H1 (cell line): ENCODE measurements at regions not wholly inside any gene's neighbourhood (a gene's known extent, or its start where the extent isn't known, plus 50 kb on each side); places are given as distances from the start of the nearest gene placed in this dataset.

Experiments used
- CTCF ChIA-PET: fragments of 300-600 bp; sonication (Branson Sonifier 250); formaldehyde crosslinking; loops from one replicate; lab custom pipeline; 2021; ENCODE audit not compliant: partially characterized antibody; lab: Charles Lee
- POLR2A ChIA-PET: fragments of 300-600 bp; sonication (Branson Sonifier 250); formaldehyde crosslinking; loops from one replicate; lab custom pipeline; 2021; ENCODE audit warnings: inconsistent platforms; ENCODE audit not compliant: partially characterized antibody; lab: Charles Lee
- DNase-seq, 2 experiments: peaks; one replicate each; pipeline versions ENCODE4 v3.0.0 to v3.0.0-alpha.2; 2010 to 2022; ENCODE audit warnings: low spot score in 2 of 2, low read depth in 1 of 2, mixed read lengths in 1 of 2
- FAIRE-seq: peaks from 2 replicates; lab custom pipeline; 2011; peaks lifted over from hg19 to GRCh38; lab: Jason Lieb, UNC
- H2AFZ ChIP-seq: 2 replicates; pipeline ENCODE4 v1.8.1; 2012; ENCODE audit warnings: low read length, inconsistent platforms
- H2AK5ac ChIP-seq: 2 replicates; pipeline ENCODE4 v1.6.1; 2013; ENCODE audit warnings: low read depth, low read length
- H2BK120ac ChIP-seq: replicated peaks from 2 replicates; pipeline ENCODE3; 2013; ENCODE audit warnings: low read depth, low read length, inconsistent platforms
- H2BK12ac ChIP-seq: 2 replicates; pipeline ENCODE4 v1.6.1; 2013; ENCODE audit warnings: low read depth, low read length
- H2BK15ac ChIP-seq: 2 replicates; pipeline ENCODE4 v1.6.1; 2013; ENCODE audit warnings: low read length
- H2BK20ac ChIP-seq: 2 replicates; pipeline ENCODE4 v1.6.1; 2013; ENCODE audit warnings: low read length
- H2BK5ac ChIP-seq: 2 replicates; pipeline ENCODE4 v1.6.1; 2013; ENCODE audit warnings: low read depth, low read length
- H3K14ac ChIP-seq: 2 replicates; pipeline ENCODE4 v1.6.1; 2013; ENCODE audit warnings: inconsistent platforms; ENCODE audit not compliant: insufficient read length
- H3K18ac ChIP-seq: 2 replicates; pipeline ENCODE4 v1.6.1; 2013; ENCODE audit warnings: low read length; ENCODE audit errors: extremely low read depth
- H3K23ac ChIP-seq: 2 replicates; pipeline ENCODE4 v1.6.1; 2013; ENCODE audit warnings: inconsistent platforms; ENCODE audit not compliant: insufficient read length
- H3K23me2 ChIP-seq: 2 replicates; pipeline ENCODE4 v1.6.1; 2013; ENCODE audit warnings: low read depth, low read length
- H3K27ac ChIP-seq: 2 replicates; pipeline ENCODE4 v1.6.1; 2011; ENCODE audit warnings: low read depth, low read length, inconsistent platforms
- H3K27me3 ChIP-seq, 4 experiments: replicated peaks in 1 of 4; 1 replicate in 1 of 4; 2 replicates in 3 of 4; pipeline versions ENCODE4 v1.6.1 to v1.8.1; 2011 to 2013; ENCODE audit warnings: low read length in 3 of 4, mild to moderate bottlenecking in 3 of 4, inconsistent platforms in 2 of 4, mixed read lengths in 2 of 4, moderate library complexity in 1 of 4; ENCODE audit not compliant: control insufficient read depth in 3 of 4, insufficient read depth in 3 of 4; ENCODE audit errors: extremely low read depth in 1 of 4
- H3K36me3 ChIP-seq, 4 experiments: 2 replicates each; pipeline versions ENCODE4 v1.6.1 to v1.8.1; 2011 to 2013; ENCODE audit warnings: mild to moderate bottlenecking in 4 of 4, low read length in 3 of 4, moderate library complexity in 2 of 4, control low read depth in 1 of 4, inconsistent platforms in 1 of 4; ENCODE audit not compliant: insufficient read depth in 4 of 4, control insufficient read depth in 2 of 4
- H3K4ac ChIP-seq: replicated peaks from 2 replicates; pipeline ENCODE3; 2013; ENCODE audit warnings: low read length, low read depth, mixed read lengths, inconsistent platforms; ENCODE audit not compliant: insufficient read length
- H3K4me1 ChIP-seq, 4 experiments: replicated peaks in 1 of 4; 1 replicate in 1 of 4; 2 replicates in 3 of 4; pipeline versions ENCODE4 v1.6.1 to v1.8.1; 2011 to 2013; ENCODE audit warnings: low read length in 3 of 4, inconsistent platforms in 2 of 4, mixed read lengths in 1 of 4; ENCODE audit not compliant: insufficient read depth in 4 of 4, control insufficient read depth in 3 of 4
- H3K4me2 ChIP-seq, 2 experiments: 2 replicates each; pipeline versions ENCODE4 v1.6.1 to v1.8.1; 2011 to 2013; ENCODE audit warnings: low read depth in 2 of 2, low read length in 2 of 2, control low read depth in 1 of 2, inconsistent platforms in 1 of 2, mild to moderate bottlenecking in 1 of 2; ENCODE audit not compliant: insufficient read depth in 1 of 2
- H3K4me3 ChIP-seq, 4 experiments: fragments of 200-600, 300-600 bp in 1 of 4; sonication (generic), shearing (Covaris generic), sonication (Bioruptor Twin) in 1 of 4; 2 replicates each; pipeline versions ENCODE4 v1.5.1 to v1.8.1; 2011 to 2016; ENCODE audit warnings: low read length in 4 of 4, low read depth in 3 of 4, control low read depth in 2 of 4, inconsistent platforms in 2 of 4, mild to moderate bottlenecking in 2 of 4, mixed read lengths in 1 of 4, moderate library complexity in 1 of 4; ENCODE audit not compliant: insufficient read depth in 2 of 4; ENCODE audit errors: extremely low read depth in 1 of 4
- H3K56ac ChIP-seq: replicated peaks from 2 replicates; pipeline ENCODE3; 2013; ENCODE audit warnings: low read depth, mild to moderate bottlenecking, mixed read lengths, low read length, inconsistent platforms; ENCODE audit not compliant: insufficient read length
- H3K79me1 ChIP-seq: 2 replicates; pipeline ENCODE4 v1.6.1; 2013; ENCODE audit warnings: low read depth, low read length, control low read depth
- H3K79me2 ChIP-seq, 2 experiments: 2 replicates each; pipeline versions ENCODE4 v1.6.1 to v1.8.1; 2012 to 2013; ENCODE audit warnings: low read length in 2 of 2, mild to moderate bottlenecking in 2 of 2, inconsistent platforms in 1 of 2; ENCODE audit not compliant: insufficient read depth in 2 of 2, control insufficient read depth in 1 of 2
- H3K9ac ChIP-seq, 4 experiments: replicated peaks in 1 of 4; 1 replicate in 1 of 4; 2 replicates in 3 of 4; pipeline versions ENCODE4 v1.6.1 to v1.8.1; 2011 to 2013; ENCODE audit warnings: low read depth in 3 of 4, low read length in 3 of 4, control low read depth in 2 of 4, mild to moderate bottlenecking in 2 of 4, moderate library complexity in 2 of 4, inconsistent platforms in 1 of 4; ENCODE audit errors: extremely low read depth in 1 of 4
- H3K9me3 ChIP-seq, 2 experiments: 2 replicates each; pipeline versions ENCODE4 v1.6.1 to v1.8.1; 2012 to 2013; ENCODE audit warnings: mild to moderate bottlenecking in 2 of 2, moderate library complexity in 2 of 2, control low read depth in 1 of 2, inconsistent platforms in 1 of 2, low read depth in 1 of 2, low read length in 1 of 2, mixed read lengths in 1 of 2; ENCODE audit not compliant: insufficient read depth in 2 of 2
- H4K20me1 ChIP-seq, 2 experiments: replicated peaks in 1 of 2; 2 replicates each; pipeline versions ENCODE3 to v1.8.1; 2011 to 2013; ENCODE audit warnings: inconsistent platforms in 2 of 2, low read length in 2 of 2, mild to moderate bottlenecking in 1 of 2; ENCODE audit not compliant: insufficient read depth in 2 of 2, control insufficient read depth in 1 of 2
- H4K5ac ChIP-seq: 2 replicates; pipeline ENCODE4 v1.6.1; 2013; ENCODE audit warnings: low read length, low read depth, mixed read lengths, inconsistent platforms; ENCODE audit not compliant: insufficient read length
- H4K8ac ChIP-seq: 2 replicates; pipeline ENCODE4 v1.8.0; 2013; ENCODE audit warnings: mild to moderate bottlenecking, moderate library complexity, low read length, inconsistent platforms; ENCODE audit not compliant: insufficient read depth; ENCODE audit errors: extremely low read depth
- H4K91ac ChIP-seq: replicated peaks from 2 replicates; pipeline ENCODE3; 2013; ENCODE audit warnings: low read length, mixed read lengths, inconsistent platforms; ENCODE audit not compliant: insufficient read length
- CHD2 ChIP-seq: IDR thresholded peaks from 2 replicates; pipeline ENCODE4 v1.6.1; 2012; ENCODE audit warnings: low read length, improper control_type of control experiment
- GTF2F1 ChIP-seq: IDR thresholded peaks from 2 replicates; pipeline ENCODE4 v1.6.1; 2012; ENCODE audit warnings: low read depth, low read length, improper control_type of control experiment, borderline replicate concordance
- HDAC2 ChIP-seq, 2 experiments: fragments of 300-600 bp in 1 of 2; sonication (generic) in 1 of 2; IDR thresholded peaks; 2 replicates each; pipeline ENCODE4 v1.6.1; 2011 to 2012; ENCODE audit warnings: low read depth in 2 of 2, low read length in 2 of 2, mild to moderate bottlenecking in 2 of 2, moderate library complexity in 2 of 2, borderline replicate concordance in 1 of 2, inconsistent platforms in 1 of 2
- HDAC6 ChIP-seq: IDR thresholded peaks from one replicate; pipeline ENCODE4 v1.7.1; 2012; ENCODE audit warnings: low read depth, mild to moderate bottlenecking, inconsistent platforms, low read length, moderate library complexity
- JUN ChIP-seq: IDR thresholded peaks from 2 replicates; pipeline ENCODE4 v1.6.1; 2011; ENCODE audit warnings: low read depth, mild to moderate bottlenecking, improper control_type of control experiment, low read length
- WGBS, 2 experiments: shearing (Covaris generic) in 1 of 2; methylation state at CpG; one replicate each; pipeline versions ENCODE4 v1.1.6 to v1.1.7; 2013 to 2015; ENCODE audit warnings: low lambda C conversion rate in 2 of 2, mixed read lengths in 2 of 2, inconsistent platforms in 1 of 2, low coverage in 1 of 2, missing lambda C conversion rate in 1 of 2; ENCODE audit not compliant: insufficient replicate concordance in 2 of 2, insufficient coverage in 1 of 2, insufficient read length in 1 of 2; ENCODE audit errors: extremely low coverage in 1 of 2, missing lambda C conversion rate in 1 of 2; 5-methylcytosine and 5-hydroxymethylcytosine counted together
- TF ChIP-seq, protein P1 (sequence below): IDR thresholded peaks from 2 replicates; pipeline ENCODE4 v1.6.1; 2012; ENCODE audit warnings: inconsistent platforms
- TF ChIP-seq, protein P2 (sequence below): IDR thresholded peaks from 2 replicates; pipeline ENCODE4 v1.6.1; 2012; ENCODE audit warnings: low read length, inconsistent platforms
- TF ChIP-seq, protein P3 (sequence below), 3 experiments: IDR thresholded peaks; 1 replicate in 2 of 3; 2 replicates in 1 of 3; pipeline versions ENCODE4 v1.5.1 to v1.6.1; 2011; ENCODE audit warnings: low read length in 3 of 3, mild to moderate bottlenecking in 3 of 3, inconsistent platforms in 2 of 3, low read depth in 1 of 3, moderate library complexity in 1 of 3; ENCODE audit not compliant: insufficient read depth in 1 of 3; ENCODE audit errors: control extremely low read depth in 1 of 3
- TF ChIP-seq, protein P4 (sequence below): IDR thresholded peaks from 2 replicates; pipeline ENCODE4 v1.6.1; 2011; ENCODE audit warnings: low read depth, mild to moderate bottlenecking, low read length; ENCODE audit not compliant: insufficient read depth

DNA sequence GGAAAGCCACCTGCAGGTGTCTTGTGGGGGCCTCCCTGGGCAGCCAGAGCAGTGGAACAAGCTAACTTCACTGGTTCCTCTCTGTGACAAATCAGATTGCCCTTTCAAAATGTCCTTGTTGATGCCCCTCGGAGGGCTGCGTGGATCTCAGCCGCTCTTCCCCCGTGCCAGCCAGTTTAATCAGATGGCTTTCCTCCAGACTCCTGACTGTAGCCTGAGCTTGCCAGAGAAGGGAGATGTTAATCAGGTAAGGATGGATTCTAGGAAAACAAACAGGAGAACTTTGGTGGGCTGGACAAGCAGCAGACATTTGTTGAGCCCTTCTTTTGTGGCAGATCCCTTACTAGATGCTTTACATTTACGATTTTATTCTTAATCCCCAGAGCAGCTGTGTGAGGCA is 88.2 kb downstream of the DMRTA2 start:
- no peak overlapping the region for H2BK12ac ChIP-seq
- H4K91ac ChIP-seq = no peak overlapping the region
- no peak overlapping the region for H3K18ac ChIP-seq
- no peaks in the 10 kb centered on the region for H3K79me1 ChIP-seq
- POLR2A ChIA-PET = no interaction called here
- no peaks in the 10 kb centered on the region for H3K36me3 ChIP-seq
- FAIRE-seq = no peak
- no peak overlapping the region for H2BK120ac ChIP-seq
- H3K9me3 ChIP-seq = no peaks in the 10 kb centered on the region
- H3K4ac ChIP-seq = no peak overlapping the region
- no peak overlapping the region for H3K14ac ChIP-seq
- H4K20me1 ChIP-seq = no peaks in the 10 kb centered on the region
- no peak overlapping the region for H3K23ac ChIP-seq
- no peak overlapping the region for H2BK5ac ChIP-seq
- peaks cover 0 to 24% (median 17%) of the 10 kb centered on the region in 4 experiments; a peak in 5 of 7 replicates for H3K27me3 ChIP-seq
- H3K23me2 ChIP-seq = peaks cover 5% of the 10 kb centered on the region; the same call in 1 of the 2 replicates
- H2AK5ac ChIP-seq = no peak overlapping the region
- H2BK15ac ChIP-seq = no peak overlapping the region
- H3K4me3 ChIP-seq = no peak overlapping the region
- no peaks in the 10 kb centered on the region; a peak in 1 of 7 replicates for H3K4me1 ChIP-seq
- H3K4me2 ChIP-seq = no peak overlapping the region
- 84% methylated on average over 5 of the region's 5 CpGs; no CpG with 5 or more reads in 1 of the 2 experiments for WGBS, 2 experiments
- no peak for DNase-seq
- no peak overlapping the region for H3K9ac ChIP-seq
- H4K5ac ChIP-seq = no peak overlapping the region
- H4K8ac ChIP-seq = no peak overlapping the region
- no peak overlapping the region for H3K56ac ChIP-seq
- no peak overlapping the region for H2AFZ ChIP-seq
- H2BK20ac ChIP-seq = no peak overlapping the region
- H3K79me2 ChIP-seq = no peaks in the 10 kb centered on the region
- CTCF ChIA-PET = interaction anchor here (1.0 to 4.0 kb wide), 8 partner anchors 8 to 1661 kb away, joined by 3 to 35 read pairs (median 4); no protein-coding TSS in a partner anchor
- H3K27ac ChIP-seq = no peak overlapping the region
- TF ChIP-seq HDAC2 (IDR thresholded peaks at IDR 0.05; ENCODE audit: borderline replicate concordance in 1 of 2, low read depth in 2 of 2, low read length in 2 of 2) (no peak), HDAC6 (no peak), CHD2 (no peak), GTF2F1 (no peak), JUN (no peak)
- TF ChIP-seq, protein P1, sequence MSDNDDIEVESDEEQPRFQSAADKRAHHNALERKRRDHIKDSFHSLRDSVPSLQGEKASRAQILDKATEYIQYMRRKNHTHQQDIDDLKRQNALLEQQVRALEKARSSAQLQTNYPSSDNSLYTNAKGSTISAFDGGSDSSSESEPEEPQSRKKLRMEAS = no peak
- TF ChIP-seq, protein P2, sequence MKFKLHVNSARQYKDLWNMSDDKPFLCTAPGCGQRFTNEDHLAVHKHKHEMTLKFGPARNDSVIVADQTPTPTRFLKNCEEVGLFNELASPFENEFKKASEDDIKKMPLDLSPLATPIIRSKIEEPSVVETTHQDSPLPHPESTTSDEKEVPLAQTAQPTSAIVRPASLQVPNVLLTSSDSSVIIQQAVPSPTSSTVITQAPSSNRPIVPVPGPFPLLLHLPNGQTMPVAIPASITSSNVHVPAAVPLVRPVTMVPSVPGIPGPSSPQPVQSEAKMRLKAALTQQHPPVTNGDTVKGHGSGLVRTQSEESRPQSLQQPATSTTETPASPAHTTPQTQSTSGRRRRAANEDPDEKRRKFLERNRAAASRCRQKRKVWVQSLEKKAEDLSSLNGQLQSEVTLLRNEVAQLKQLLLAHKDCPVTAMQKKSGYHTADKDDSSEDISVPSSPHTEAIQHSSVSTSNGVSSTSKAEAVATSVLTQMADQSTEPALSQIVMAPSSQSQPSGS = no peak
- TF ChIP-seq, protein P3, sequence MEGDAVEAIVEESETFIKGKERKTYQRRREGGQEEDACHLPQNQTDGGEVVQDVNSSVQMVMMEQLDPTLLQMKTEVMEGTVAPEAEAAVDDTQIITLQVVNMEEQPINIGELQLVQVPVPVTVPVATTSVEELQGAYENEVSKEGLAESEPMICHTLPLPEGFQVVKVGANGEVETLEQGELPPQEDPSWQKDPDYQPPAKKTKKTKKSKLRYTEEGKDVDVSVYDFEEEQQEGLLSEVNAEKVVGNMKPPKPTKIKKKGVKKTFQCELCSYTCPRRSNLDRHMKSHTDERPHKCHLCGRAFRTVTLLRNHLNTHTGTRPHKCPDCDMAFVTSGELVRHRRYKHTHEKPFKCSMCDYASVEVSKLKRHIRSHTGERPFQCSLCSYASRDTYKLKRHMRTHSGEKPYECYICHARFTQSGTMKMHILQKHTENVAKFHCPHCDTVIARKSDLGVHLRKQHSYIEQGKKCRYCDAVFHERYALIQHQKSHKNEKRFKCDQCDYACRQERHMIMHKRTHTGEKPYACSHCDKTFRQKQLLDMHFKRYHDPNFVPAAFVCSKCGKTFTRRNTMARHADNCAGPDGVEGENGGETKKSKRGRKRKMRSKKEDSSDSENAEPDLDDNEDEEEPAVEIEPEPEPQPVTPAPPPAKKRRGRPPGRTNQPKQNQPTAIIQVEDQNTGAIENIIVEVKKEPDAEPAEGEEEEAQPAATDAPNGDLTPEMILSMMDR (IDR thresholded peaks at IDR 0.05; ENCODE audit: control extremely low read depth in 1 of 3, insufficient read depth in 1 of 3, low read depth in 1 of 3, low read length in 3 of 3) = no peak
- TF ChIP-seq, protein P4, sequence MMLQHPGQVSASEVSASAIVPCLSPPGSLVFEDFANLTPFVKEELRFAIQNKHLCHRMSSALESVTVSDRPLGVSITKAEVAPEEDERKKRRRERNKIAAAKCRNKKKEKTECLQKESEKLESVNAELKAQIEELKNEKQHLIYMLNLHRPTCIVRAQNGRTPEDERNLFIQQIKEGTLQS = no peak
